NOMO-1 treated with DMSO at 0.1 percent for 48 hours (cell line): ENCODE measurements at regions not wholly inside any gene's neighbourhood (a gene's known extent, or its start where the extent isn't known, plus 50 kb on each side); places are given as distances from the start of the nearest gene placed in this dataset.

ENCODE experiments used
- DNase-seq: peaks from one replicate; lab custom pipeline; 2025; ENCODE audit not compliant: unreplicated experiment; lab: John Stamatoyannopoulos, UW

DNA sequence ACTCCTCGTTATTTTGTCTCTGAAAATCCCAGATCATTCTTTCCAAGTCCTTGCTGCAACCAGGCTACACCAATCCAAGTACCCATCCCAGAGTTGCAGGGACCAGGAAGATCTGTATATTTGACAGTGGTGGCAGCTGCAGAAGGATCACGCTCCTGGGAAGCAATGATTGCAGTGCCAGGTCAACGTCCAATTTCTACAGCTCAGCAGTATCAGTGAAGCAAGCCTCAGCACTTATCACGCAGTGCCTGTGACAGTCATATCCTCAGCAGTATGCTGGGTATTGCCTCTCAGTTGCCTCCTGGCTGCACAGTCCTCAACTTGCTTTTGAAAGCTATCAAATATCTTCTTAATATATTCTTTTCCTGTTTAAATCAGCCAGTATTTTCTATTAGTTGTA lies 66.7 kb downstream of the BARHL2 start:
- no peak for DNase-seq

- DNase-seq, result no peak
Measured at GRCh38 chr1:90640325-90640724, 76.8 kb downstream of the BARHL2 start.

GRCh38 chr1:90622666-90623065 lies 94.4 kb downstream of the BARHL2 start:
- DNase-seq, result no peak

GRCh38 chr1:90621986-90622385 lies 95.1 kb downstream of the BARHL2 start:
- no peak for DNase-seq

DNA sequence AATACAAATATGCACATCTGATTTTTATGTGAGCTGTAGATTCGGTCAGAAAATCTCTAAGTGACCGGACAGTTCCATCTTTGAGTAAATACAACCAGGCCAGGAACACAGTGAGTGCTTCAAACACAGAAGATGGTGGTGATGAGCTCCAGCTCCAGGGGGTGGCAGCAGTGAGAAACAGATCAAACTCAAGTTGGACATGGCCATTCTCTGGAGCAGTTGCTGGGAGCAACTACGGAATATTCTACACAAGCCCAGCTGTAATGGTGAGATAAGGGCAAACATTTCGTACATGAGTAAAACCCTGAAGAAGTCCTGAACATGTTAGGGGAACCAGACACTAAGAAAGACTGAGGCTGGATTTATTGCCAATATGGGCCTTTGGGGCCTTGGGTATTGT lies 100.7 kb downstream of the BARHL2 start:
- no peak for DNase-seq

DNA sequence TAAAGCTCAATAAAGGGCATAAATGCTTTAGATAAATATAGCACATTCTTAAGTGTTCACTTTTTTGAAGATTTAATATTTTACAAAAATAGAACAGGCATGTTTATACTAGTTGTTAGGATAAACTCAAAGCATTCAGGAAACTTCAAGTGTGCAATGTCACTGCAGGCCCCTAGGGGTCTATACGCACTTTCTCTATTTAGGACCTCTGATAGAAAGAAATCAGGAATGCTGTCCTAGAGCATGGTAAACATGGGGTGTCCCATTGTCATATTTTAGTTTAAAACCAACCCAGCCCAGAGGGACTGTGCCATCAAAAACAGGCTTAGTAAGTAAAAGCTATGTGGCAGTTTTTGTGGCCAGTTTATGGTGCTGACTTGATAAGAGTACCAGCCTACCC lies 102.2 kb downstream of the BARHL2 start:
- no peak for DNase-seq

DNA sequence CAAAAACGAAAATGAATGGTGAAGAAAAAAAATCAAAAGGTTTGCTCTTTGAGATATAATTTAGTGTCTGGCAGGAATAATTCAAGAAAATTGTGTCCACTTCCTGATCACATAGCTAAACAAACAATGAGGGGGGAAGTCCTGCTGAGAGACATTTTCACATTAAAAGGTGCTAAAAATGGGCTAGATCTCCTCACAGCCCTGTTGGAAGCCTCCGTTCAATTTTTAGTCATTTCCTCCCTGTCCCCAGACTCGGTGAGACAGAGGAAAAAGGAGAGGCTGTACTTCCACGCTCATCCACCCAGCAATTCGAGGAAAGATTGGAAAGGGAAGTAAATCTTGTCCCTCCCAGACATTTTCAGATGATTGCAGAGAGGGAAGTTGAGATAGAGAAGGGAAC lies 103.7 kb downstream of the BARHL2 start:
- no peak for DNase-seq

GRCh38 chr1:90612033-90612432 lies 105.1 kb downstream of the BARHL2 start:
- DNase-seq, result no peak

DNA sequence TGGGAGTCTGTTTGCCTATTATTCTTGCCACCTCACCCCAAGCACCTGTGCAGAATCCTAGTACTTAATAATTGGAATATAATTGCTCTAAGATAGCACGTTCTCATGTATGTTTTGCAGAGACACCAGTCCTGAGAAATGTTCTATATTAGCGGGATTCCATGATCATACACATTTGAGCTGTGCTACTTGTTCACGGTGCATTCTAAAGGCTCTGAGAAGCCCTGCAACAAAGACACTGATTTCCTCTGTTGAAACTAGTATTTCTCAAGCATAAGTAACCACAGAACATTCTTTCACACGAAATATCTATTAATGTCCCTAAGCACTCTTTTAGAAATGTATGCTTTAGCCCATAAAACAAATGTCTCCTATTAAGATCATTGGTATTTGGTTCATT lies 109.4 kb downstream of the BARHL2 start:
- no peak for DNase-seq

DNA sequence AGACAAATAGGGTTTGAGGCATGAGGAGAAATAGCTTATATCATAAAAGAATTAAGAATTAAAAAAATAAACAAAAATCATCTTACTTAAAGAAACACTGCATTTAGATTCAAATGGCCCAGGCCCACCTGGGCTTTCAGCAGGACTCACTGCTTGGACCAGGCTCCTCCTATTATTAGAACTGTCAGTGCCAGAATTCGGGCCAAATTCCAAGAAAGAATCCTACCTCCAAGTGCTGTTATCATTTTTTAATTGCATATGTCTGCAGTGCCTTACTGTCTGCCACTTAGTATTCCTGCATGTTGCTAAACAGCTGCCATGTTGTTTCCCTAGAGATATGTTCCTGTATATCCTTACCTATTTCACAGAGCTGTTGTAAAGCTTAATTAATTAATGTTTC lies 112.0 kb downstream of the BARHL2 start:
- no peak for DNase-seq

DNA sequence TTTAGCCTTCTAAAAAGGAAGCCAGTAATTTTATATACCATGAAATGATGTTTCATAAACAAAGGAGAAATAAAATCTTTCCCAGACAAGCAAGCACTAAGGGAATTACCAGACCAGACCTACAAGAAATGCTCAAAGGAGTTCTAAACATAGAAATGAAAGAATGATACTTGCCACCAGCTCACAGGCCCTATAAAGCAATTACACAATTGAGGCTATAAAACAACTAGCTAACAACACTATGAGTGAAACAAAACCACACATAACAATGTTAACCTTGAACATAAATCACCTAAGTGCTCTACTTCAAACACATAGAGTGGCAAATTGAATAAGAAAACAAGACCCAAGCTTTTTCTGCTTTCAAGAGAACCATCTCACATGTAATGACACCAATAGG lies 123.8 kb downstream of the BARHL2 start:
- no peak for DNase-seq

DNA sequence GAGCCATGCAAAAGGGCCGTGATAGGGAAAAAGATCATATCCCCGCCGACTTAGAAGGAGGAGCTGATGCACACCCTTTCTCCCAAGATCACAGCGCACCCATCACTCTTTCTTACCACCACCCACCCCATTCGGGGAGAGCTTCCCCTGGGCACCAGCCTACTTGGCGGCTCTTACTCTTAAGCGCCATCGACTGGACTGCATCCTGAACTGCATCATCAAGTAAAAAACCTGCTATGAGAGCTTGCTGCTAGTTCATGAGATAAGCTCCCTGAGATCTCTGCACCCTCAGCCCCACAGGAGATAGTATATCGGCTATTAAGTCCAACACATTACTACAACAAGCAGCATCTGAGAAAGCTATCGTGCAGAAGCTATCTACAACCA lies 125.1 kb downstream of the BARHL2 start:
- DNase-seq, result no peak

GRCh38 chr1:90591355-90591969 lies 125.6 kb downstream of the BARHL2 start:
- DNase-seq, result no peak

- no peak for DNase-seq
Measured at GRCh38 chr1:90580176-90580575, 136.9 kb downstream of the BARHL2 start.

DNA sequence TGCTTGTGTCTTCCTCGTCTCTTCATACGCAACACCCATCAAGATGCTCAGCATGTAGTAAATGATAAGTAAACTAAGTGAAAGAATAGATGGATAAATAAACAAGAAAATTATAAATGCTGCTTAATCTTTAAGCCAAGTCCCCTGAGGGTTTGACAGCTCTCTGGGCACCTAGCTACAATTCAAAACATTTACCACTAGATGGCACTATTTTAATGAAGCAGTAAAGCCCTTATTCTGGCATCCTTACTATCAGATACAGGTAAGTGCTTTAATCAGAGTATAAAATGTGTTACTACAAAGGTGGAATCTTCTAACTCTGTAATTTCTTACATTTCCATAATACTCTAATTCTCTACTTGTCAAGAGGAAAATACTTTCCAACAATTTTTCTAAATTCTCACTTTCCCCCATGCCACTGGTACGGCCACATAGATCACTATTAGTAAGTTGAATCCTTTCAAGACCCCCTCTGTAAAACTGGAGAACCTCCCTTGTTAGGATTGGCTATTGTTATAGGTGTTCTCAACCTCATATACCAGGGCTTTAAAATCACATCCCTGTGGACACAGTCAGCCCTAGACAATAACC lies 137.8 kb downstream of the BARHL2 start:
- DNase-seq, result peak; percentile 16

DNA sequence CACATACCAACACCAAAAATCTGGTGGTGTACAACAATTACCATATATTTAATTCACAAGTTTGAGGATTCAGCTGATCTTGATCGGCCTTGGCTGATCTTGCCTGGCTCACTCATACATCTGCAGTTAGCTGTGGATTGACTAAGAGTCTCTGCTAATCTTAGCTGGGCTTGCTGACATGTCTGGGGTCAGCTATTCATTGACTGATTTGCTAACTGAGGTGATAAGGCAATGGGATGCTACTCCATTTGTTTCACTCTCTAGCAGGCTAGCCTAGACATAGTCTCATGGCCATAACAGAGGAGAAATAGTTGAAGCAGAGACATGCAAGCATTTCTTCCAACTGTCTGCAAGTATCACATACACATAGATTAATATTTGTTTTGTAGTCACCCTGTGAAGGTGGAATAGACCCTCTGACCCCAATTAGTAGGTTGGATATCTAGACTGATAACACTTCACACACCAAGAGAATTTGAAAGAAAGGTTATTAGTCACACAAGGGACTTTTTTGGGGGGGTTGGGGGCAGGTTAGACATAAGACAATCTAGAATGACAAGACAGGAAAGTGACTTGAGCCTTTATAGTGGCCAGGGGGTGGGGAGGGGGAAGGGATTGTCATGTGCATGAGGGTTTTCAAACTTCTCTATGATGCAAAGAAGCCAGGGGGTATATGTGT lies 142.3 kb downstream of the BARHL2 start:
- no peak for DNase-seq

DNA sequence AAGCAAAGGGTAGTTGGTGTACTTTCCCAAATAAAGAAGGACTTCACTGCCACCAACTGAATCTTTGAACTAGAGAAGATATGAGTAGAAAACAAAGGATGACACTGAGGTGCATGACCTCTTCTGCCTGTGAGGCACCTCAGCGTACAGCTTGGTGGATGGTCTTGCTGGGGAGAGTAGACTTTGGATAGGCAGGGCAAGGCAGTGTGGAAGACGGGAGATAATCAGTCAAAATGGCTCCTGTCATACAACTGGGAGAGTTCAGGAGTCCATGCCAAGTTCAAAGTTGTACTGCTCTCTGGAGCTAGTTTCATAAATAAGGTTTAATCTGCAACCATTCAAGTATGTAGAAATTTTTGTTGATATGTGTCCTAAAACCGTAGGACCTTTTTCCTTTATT lies 143.4 kb downstream of the BARHL2 start:
- DNase-seq, result no peak

DNA sequence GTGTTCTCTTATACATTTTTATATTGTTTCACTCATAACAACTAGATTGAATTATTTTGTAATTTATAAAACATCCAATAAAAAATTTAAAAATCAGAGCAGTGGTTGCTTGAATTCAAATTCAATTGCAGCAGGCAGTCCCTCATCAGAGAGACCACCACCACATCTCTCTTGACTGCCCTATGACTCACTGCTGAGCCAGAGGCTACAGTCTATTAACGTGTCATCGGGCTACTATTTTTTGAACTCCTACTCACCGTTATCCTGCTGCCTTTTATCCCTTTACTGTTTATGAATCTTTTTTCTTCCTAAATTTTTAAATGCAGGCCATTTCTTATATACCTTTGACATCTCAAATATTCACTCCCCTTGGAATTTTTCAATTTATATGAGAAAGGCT lies 144.7 kb downstream of the BARHL2 start:
- no peak for DNase-seq

GRCh38 chr1:90568436-90568835 lies 148.7 kb downstream of the BARHL2 start:
- no peak for DNase-seq

DNA sequence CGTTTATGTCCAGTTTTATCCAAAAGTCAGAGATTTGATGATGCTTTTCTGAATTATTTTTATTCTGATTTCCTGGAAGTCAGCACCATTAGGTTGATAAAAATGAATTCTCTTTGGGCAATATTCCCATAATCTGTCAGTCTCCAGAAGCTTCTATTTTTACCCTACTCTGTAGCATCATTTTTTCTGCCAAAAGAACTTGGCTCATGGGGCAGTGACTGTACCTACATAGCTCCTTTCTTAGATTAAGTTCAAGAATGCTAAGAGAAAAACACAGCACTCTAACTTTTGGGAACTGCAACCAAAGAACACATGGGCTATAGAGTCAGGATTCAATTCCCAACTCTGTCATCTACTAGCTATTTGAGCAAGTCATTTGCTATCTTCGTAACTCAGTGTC lies 152.9 kb downstream of the BARHL2 start:
- DNase-seq, result no peak

DNA sequence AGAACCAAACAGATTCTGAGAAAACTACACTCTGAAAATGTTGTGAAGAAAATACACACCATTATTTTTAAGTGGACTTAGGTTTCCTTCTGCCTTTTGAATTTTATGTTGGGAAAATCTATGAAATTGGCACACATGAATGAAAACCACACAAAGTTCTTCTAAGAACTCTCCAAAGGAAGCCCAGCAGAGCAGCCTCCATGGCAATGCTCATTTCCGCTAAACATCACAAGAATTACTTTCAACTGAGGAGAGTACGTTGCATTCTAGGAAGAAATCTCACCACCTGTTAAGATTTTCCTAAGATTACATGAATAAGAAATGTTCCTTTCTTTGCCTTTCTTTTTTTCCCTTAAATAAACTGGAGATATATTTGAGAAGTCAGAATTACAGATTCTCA lies 154.2 kb downstream of the BARHL2 start:
- DNase-seq, result no peak

- DNase-seq, result no peak
Measured at GRCh38 chr1:90561911-90562310, 155.2 kb downstream of the BARHL2 start.
